Endothelial cell of umbilical vein (primary cell): ENCODE measurements at regions not wholly inside any gene's neighbourhood (a gene's known extent, or its start where the extent isn't known, plus 50 kb on each side); places are given as distances from the start of the nearest gene placed in this dataset.
"Not testable (repeated sequence)": the region's sequence is repeated elsewhere in the genome, so short reads cannot be mapped to it uniquely, and the experiment has no call there.

ENCODE experiments used
- EZH2 ChIP-seq: IDR thresholded peaks from 2 replicates; pipeline ENCODE4 v1.6.1; 2012; ENCODE audit warnings: borderline replicate concordance, low read depth, mild to moderate bottlenecking, moderate library complexity, low read length, inconsistent platforms; ENCODE audit not compliant: severe bottlenecking
- FOS ChIP-seq: IDR thresholded peaks from 2 replicates; pipeline ENCODE4 v1.6.1; 2011; ENCODE audit warnings: mild to moderate bottlenecking, low read length, moderate library complexity, borderline replicate concordance; ENCODE audit not compliant: insufficient read depth
- JUN ChIP-seq: IDR thresholded peaks from 2 replicates; pipeline ENCODE4 v1.6.1; 2011; ENCODE audit warnings: borderline replicate concordance, low read depth; ENCODE audit not compliant: insufficient read length, insufficient read depth
- POLR2A ChIP-seq: IDR thresholded peaks from 2 replicates; pipeline ENCODE4 v1.6.1; 2012; ENCODE audit warnings: low read depth, mild to moderate bottlenecking, control low read depth, low read length
- POLR2AphosphoS5 ChIP-seq: IDR thresholded peaks from 2 replicates; pipeline ENCODE4 v1.6.1; 2012; ENCODE audit warnings: low read depth, mild to moderate bottlenecking, control low read depth, low read length, moderate library complexity; ENCODE audit not compliant: insufficient read depth
- TF ChIP-seq, protein P1 (sequence below), 2 donors: IDR thresholded peaks; 1 replicate in 1 of 2; 2 replicates in 1 of 2; pipeline ENCODE4 v1.5.1; 2011; ENCODE audit warnings: low read length in 2 of 2, mild to moderate bottlenecking in 2 of 2, moderate library complexity in 2 of 2, control low read depth in 1 of 2, inconsistent platforms in 1 of 2, low read depth in 1 of 2; ENCODE audit not compliant: insufficient read depth in 1 of 2; ENCODE audit errors: extremely low read depth in 1 of 2

DNA sequence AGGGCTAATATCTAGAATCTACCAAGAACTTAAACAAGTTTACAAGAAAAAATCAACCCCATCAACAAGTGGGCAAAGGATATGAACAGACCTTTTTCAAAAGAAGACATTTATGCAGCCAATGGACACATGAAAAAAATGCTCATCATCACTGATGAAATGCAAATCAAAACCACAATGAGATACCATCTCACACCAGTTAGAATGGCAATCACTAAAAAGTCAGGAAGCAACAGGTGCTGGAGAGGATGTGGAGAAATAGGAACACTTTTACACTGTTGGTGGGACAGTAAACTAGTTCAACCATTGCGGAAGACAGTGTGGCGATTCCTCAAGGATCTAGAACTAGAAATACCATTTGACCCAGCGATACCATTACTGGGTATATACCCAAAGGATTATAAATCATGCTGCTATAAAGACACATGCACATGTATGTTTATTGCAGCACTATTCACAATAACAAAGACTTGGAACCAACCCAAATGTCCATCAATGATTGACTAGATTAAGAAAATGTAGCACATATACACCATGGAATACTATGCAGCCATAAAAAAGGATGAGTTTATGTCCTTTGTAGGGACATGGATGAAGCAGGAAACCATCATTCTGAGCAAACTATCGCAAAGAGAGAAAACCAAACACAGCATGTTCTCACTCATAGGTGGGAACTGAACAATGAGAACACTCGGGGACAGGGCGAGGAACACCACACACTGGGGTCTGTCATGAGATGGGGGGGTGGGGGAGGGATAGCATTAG is 1267.9 kb upstream of the ZEB2 start:
- TF ChIP-seq, protein P1, sequence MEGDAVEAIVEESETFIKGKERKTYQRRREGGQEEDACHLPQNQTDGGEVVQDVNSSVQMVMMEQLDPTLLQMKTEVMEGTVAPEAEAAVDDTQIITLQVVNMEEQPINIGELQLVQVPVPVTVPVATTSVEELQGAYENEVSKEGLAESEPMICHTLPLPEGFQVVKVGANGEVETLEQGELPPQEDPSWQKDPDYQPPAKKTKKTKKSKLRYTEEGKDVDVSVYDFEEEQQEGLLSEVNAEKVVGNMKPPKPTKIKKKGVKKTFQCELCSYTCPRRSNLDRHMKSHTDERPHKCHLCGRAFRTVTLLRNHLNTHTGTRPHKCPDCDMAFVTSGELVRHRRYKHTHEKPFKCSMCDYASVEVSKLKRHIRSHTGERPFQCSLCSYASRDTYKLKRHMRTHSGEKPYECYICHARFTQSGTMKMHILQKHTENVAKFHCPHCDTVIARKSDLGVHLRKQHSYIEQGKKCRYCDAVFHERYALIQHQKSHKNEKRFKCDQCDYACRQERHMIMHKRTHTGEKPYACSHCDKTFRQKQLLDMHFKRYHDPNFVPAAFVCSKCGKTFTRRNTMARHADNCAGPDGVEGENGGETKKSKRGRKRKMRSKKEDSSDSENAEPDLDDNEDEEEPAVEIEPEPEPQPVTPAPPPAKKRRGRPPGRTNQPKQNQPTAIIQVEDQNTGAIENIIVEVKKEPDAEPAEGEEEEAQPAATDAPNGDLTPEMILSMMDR (IDR thresholded peaks at IDR 0.05; ENCODE audit: extremely low read depth in 1 of 2, insufficient read depth in 1 of 2, low read depth in 1 of 2, low read length in 2 of 2), result not testable (repeated sequence)
- TF ChIP-seq POLR2A, POLR2AphosphoS5, EZH2, JUN, FOS: not testable (repeated sequence)
